ENCODE measurements at regions not wholly inside any gene's neighbourhood (a gene's known extent, or its start where the extent isn't known, plus 50 kb on each side); places are given as distances from the start of the nearest gene placed in this dataset.
"Not testable (repeated sequence)": the region's sequence is repeated elsewhere in the genome, so short reads cannot be mapped to it uniquely, and the experiment has no call there.

DNA sequence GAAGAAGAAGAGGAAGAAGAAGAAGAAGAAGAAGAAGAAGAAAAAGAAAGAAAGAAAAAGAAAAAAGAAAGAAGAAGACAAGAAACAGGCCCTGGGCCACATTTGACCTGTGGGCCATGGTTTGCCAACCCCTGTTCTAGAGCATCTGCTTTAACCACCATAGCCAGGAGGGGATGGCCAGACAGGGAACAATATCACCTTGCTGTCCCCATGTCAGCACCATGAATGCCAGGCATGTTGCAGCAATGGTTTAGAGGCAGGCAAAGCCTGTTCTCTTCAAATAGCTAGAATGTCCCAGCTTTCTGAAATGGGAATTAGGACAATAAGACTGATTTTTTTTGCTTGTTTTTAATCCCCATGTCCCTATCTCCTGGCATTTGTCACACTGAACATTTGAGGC is 338.6 kb upstream of the PLET1 start:
- DNase-seq = no peak

DNA sequence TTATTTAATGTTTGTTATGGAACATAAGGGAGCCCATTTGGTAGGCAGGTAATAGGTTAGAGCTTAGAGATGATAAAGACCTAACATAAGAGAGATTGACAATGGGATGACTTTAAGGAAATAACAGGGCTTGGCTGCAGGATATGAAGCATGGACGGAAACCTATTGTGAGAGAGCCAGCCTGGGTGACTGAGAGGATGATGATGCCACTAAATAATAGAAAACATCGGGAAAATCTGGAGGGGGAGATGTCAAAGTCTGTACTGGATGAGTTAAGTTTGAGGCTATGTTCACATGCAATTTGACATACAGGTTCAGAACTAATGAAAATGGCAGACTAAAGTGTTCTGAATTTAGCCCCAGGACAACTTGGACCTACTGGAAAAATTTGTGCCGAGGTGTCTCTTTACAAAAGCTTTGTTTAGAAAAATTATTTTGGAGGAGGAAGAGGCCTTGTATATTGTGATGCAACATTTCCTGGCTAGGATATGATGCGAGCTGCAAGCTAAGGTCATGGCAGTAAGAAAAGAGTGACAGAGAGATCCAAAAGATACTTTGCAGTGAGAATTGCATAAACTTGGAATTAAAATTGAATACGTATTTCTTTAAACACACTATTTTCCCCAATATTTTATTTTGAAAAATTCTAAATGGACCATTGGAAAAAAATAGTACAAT is 339.3 kb upstream of the PLET1 start:
- DNase-seq = no peak

DNA sequence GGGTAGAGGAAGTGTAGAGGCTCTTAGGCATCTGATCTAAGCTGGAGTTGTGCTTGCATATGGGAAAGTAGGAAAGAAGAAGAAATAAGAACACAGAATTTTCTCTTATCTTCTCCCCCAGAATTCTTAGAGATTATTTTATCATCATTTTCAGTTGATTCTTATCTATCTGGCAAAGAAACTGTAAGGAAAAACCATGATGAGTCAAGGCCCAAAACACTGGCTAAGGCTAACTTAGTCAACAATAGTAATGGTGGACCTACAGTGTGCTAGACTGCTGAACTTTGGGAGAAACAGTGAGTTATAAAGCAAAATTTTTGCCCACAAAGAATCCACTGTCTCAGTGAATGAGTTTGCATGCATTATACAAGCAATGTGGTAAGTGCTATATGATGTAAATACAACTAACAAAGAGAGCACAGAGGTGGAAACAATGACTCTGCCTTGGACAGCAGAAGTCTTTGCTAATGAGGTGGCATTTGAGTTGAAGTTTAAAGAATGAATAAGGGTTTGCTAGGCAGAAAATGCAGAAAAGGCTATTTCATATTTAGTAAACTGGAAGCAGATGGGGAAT is 344.5 kb upstream of the PLET1 start:
- DNase-seq = no peak

DNA sequence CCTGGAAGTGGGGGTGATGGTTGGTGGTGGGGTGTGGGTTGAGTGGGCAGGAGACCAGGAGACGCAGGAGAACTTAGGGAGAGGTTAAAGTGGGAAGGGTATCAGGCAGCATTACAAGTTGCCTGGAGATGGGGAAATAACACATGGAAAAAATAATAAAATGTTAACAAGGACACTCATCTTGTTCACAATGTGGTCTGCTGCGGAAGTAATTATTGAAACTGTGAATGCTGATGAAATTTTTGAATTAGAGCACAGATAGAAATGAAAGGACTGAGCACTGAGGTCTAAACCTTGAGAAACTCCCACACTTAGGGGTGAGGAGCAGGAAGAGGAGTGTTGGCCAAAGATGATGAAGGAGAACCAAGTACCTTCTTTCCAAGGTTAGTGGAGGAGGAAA is 346.0 kb upstream of the PLET1 start:
- no peak for DNase-seq

DNA sequence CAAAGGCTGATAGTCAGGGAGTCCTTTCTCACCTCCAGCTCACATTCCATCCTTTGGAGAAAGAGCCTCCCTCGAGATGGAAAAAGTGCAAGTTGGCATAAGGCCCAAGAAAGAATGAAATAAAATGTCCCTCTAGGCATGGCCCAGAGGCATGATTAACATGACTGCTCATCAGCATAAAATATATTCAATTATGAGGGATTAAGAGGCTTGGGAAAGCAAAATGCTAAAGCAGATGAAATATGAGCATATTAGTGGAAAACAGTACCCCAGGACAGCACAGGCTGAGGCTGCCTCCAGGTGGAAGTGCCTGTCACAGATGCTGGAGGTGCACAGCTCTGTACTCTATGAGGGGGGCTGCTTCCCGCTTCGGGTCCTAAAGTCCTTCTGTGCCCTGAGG is 347.8 kb upstream of the PLET1 start:
- no peak for DNase-seq

DNA sequence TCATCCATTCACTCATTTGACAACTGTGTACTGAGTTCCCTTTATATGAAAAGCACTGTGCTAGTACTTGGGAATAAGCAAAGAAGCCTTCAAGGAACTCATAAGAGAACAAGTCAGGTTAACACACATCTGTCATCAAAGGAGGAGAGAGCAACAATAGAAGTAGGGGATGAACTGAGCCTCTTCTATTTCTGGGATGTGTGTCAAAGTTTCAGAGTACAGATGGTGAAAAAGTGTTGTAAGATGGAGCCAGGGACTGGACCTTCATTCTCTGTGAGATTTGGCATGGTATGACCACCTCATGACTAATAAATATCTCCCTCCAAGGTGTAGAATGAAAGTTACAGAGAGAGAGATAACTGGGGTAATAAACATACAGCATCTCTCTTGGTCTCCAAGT is 349.8 kb upstream of the PLET1 start:
- DNase-seq = no peak

DNA sequence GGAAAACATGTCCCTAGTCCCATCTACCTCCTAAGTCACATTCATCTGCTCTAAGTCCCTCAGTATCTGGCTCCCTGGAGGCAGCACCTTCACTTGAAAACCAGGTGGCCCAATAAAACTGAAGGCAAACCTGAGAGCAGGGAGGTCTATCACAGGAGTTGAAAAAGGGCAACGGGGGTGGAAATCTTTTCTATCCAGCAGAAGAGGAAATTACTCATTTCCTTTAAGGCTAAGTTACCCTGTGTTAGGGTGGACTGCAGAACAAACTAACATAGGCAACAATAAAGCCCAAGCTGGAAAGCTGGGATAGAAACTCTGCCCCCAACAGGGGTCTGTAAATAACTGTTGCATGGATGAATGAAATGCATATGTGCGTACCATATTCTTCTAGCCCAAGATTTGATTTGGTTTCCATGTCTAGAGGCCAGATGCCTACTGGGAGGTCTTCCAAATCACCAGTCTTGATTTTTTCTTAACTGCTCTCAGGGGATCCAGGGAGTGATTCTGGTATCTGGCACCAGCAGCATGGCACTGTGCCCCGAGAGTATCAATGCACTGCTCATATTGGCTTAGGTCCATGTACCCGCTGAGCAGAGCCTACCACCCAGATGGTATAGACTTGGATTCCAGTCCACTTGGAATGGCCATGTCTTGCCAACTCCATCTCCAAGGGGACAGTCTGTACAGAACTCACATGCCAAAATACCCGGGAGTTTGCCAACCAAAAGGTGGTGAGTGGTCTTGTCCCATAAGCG is 350.0 kb upstream of the NCAM1 start:
- DNase-seq = no peak

DNA sequence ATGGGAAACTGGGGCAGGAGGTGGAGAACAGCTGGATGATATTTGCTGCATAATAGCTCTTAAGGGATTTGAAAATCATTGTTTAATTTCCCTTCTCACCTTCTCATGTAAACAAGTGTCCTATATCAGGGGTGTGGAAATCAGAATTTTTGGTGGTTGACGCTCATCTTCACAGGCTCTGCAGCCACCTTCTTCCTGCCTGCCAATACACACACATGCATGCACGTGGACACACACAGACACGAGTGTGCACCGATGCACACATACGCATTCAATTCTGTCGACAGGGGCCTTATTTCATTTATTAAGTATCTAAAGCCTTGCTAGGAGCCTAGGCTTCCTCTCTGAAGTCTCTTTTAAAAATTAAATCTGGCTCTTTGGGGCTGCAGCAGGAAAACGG is 349.4 kb upstream of the NCAM1 start:
- DNase-seq = no peak

DNA sequence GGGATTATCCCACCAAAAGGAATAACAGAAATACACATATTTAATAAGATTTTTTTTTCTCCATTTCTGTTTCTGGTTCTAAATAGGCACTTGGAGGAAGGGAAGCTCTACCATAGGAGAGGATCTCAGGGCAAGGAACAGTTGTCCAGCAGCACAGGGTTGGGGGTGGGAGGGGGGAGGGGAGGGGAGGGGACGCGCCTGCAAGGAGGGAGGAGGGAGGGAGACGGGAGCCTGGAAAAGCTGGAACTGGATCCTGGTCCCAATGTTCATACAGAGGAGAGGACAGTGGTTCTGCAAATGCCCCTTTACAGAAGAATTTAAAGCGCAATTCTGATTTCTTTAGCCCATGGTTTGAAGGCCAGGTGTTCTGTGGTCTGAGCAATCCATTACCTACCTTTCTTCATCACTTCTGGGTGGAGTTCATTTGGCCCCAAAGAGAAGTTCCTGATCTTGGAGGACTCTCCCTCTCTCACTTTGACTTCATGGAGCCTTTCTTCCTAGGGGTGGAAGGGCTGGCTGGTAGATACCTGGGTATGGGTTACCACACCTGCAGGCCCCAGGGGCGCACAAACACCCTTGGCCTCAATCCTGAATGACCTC is 348.9 kb upstream of the NCAM1 start:
- DNase-seq = no peak

DNA sequence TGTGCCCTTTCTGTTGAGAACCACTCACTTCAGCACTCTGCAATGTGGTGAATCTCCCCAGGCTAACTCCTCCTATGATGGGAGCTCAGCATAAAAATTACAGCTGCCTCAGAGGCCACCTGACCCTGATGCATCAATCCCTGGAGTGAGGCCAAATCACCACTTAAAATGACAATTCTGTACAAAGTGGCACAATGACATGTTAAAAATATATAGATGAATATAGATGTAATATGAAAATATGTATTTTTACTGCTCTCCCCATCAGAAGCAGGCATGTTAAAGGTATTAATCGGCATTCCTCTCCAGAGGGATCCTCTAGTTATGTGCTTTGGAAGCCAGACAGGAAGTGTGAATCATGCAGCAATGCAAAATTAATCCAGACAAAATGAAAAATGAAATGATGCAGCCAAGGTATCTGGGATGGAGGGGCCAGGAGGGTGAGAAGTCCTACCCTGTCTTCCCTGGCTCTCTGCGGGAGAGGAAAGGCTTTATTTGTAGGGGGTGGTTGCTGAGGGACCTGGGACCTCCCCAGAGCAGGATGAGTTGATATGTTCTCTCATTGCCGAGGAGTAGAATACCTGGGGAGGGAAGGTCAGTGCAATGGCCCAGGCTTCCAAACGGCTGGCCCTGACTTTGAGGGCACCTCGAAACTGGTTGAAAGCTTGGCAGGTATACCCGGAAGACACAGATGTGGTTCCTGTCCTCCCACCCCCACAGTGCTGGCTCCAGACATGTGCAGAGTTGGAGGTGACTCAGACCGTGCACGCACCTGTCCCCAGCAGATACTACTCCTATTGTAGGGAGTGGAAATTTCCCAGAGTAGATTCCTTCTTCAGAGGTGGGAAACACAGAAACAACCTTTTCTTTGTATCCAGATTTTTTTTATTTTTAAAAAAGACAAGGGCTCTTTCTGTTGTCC is 347.9 kb upstream of the NCAM1 start:
- DNase-seq = no peak

DNA sequence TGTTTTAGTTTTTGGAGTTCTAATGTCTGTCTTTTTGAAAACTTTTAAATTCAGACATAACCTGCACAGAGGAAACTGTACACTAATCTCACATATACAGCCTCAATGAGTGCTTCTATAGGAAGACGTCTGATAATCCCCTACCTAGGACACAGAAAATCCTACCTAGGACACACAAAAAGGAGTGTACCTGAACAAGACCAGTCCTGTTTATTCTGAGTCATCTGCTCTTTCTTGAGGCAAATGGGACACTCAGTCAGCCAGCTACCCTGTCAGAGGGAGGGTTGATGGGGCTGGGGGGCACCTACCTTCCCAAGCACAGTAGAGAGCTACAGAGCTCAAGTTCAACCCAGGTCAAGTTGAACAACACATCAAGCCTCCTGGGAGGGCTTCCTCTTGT is 346.6 kb upstream of the NCAM1 start:
- DNase-seq = no peak

DNA sequence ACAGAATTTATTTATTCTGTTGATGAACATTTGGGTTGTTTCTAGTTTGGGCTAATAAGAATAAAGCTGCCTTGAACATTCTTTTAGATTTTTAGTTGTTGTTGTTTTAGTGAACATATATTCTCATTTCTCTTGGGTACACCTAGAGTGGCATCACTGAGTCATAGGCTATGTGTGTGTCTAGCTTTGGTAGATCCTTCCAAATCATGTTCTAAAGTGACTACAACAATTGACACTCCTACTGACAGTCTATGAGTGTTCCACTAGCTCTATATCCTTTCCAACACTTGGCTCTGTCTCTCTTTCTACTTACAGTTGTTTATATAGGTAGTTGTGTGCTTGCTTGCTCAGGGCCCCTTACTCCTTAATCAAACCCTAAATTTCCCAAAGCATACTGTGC is 346.0 kb upstream of the NCAM1 start:
- no peak for DNase-seq

DNA sequence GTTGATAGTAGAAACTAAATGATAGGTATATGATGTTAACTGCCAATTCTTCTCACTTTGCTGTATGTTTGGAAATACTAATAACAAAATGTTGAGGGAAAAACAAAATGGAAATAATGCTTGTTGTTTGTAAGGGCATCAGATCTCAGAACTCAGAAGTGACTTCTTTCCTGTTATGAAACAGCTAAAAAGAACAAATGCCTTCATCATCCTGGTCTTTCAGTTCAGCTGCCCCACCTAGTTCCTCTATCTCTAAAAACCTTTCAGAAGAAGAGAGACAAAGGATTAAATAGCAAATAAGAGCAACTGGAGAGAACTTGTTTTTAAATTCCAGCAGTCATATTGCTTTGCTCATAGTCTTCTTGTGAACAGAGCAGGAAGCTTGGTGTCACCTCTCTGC is 345.3 kb upstream of the NCAM1 start:
- no peak for DNase-seq

DNA sequence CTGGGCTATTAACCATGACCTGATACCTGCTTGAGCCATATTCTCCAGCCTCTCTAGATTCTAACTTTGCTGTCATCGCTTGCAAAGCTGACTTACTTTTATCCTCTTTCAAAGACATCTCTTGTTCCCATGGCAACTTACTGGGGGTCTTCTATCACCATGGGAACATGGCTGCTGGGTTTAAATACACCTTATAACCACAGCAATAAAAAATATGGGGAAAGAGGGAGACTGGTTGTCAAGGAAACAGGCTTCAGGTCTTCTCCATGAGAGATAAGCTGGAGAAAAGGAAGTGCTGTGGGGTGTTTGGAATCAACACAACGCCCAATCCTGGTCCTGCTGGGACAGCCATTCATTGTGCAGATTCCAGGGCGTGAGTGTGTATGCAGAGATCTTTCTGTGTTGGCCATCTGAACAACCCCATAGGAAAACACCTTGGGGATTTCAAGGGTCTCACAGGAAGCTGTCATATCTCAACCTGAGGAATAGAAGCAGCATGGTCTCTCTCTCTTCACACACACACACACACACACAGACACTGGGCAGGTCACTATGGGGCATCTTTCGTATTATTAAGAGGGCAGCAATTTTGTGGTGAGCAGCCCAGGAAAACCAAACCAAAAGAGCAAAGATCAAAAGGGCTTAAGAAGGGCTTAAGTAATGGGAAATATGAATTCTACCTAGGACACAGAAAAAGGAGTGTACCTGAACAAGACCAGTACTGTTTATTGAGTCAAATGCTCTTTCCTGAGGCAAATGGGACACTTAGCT is 344.7 kb upstream of the NCAM1 start:
- no peak for DNase-seq

DNA sequence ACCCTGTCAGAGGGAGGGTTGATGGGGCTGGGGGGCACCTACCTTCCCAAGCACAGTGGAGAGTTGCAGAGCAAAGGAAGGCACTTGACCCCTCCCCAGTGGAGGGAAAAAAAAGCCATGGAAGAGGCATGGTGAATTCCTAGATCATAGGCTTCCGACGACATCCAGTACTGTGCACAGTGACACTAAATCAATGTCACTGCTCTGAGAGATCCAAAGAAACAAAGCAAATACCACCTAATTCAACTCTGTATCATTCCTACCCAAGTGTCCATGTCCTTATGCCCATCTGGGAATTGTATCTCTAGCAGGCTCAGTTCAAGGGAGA is 344.2 kb upstream of the NCAM1 start:
- DNase-seq = no peak

DNA sequence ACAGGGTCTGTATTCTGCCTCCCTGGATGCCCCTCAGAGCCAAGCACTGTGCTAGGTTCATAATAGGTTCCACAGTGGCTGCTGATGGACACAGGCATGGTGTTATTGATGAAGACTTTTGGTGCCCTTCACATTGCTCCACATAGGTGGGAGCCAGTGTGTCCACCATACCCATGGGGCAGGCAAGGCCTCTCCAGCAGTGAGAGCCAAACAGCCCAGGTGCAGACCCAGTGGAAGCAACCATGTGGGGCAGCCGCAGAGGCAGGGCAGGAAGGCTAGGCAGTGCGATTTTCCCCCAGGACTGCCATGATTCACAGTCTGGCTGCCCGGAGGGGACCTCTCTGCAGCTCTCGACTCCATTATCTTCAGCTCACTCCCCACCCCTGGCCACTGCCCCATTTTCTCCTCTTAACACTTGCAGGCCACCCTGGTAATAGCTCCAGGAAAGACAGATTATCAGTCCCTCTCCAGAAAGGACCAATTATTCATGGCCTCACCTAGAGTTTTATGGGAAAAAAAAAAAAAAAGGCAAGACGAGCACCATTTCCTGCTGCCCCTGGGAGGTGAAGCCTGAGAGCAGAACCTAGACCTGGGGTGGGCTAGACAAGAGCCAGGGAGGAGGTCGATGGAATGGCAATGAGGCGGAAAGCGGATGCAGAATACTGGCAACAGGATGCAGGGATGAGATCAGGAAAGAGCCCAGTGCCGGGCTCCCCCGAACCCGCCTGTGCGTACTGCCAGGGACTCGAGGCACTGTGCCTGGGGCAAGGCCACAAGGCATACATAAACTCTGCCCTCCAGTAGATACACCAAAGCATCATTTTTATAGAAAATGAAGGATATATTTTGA is 343.0 kb upstream of the NCAM1 start:
- no peak for DNase-seq

DNA sequence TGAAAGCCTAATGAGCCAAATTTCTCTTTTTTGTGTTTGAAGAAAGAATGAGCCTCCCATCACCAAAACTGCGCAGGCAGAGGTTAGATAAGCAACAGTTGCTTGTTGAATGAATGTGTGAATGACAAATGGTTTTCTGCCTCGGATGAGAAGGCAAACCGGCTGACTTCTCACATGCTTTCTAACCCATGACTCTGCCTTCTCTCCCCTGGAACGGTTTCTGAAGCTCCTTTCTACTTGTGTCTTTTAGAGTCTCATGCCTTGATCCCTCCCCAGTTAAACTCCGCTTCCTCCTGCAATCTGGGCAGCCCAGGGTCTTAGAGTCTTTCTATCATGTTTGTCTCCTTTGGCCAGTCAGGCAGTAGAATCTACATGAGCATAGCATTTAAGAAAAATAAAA is 342.1 kb upstream of the NCAM1 start:
- no peak for DNase-seq

DNA sequence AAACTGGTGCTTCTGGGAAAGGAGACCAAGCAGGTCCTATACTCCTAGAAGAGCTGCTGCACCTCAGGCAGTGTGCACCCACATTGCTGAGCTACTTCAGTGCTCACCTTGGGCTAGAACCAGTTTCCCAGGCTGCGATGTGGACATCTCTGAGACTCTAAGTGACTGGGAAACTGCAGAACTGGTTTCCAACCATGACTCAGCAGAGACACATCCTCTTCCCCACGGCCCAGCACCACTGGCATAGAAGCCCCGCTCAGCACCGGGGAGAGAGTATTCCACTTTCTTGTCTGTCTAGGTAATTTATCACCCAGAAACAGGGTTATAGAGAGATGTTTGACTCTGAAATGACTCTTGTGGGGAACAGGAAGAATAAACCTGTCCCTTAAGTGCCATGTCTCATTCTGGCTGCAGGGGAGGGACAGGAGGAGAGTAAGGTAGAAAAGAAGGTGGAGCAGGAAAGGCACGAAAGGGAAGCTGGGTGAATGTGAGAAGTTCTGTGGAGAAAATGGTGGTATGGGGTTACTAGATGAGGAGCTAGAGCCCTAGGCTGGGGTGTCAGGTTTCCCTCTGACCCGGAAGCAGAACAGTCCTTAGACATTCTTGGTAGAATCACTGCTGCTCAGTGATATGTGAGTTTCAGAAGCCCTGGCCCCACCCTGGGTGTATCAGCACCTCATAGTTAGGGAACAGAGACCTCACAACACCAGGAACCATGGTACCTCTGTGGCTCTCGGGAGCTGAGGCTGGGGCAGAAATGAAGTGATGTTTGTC is 340.4 kb upstream of the NCAM1 start:
- no peak for DNase-seq

DNA sequence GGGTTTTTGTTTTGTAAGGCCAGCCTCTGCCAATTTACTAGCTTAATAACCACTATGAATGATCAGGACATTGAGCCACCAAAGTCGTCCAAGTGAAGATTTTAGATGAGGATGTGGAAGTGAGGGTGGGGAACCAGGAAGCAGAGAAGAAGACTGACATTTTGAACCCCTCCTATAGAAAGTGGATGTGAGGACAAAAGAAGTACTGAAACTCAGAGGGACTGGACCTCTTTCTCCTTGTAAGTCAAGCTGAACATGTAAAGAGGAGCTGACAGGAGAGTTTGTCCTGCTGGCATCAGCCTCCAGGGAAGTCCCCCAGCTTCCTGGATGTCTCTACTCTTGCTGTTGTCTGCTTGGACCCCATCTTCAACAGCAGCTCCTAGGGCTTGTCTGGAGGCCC is 338.2 kb upstream of the NCAM1 start:
- no peak for DNase-seq

DNA sequence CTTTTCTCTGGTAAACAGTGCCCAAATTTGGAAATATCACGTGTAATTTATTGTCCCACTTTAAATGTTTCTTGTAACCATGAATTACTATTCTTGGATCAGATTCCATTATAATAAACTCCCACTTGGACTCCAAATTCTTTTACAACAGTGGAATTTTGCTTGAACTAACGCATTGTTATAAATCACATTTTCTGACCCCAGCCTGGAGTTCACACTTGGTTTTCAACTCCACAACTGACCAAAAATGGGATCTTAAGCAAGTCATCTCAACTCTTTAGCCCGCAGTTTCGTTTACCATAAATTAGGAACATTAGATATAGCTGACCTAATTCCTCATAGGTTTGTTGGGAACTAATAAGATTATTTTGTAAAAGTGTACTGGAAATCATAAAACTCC is 336.8 kb upstream of the NCAM1 start:
- DNase-seq = no peak

DNA sequence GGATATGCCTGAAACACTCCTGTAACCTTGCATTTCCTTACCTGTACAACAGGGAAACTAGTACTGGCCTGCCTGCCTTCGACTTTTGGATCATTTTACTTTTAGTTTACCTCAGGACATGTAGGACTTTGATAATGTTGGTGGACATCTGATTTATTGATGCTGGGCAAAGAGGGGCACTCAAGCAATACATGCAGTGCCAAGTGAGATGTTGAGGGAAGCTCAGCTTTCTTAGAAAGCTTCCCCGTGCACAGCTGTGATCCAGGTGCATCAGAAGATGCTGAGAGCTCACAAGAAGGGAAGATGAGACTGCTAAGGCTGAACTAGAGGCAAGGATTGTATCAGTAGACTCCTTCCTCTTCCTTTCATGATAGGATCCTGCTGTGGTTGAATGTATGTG is 336.2 kb upstream of the NCAM1 start:
- not testable (repeated sequence) for DNase-seq
